ENCODE measurements at regions not wholly inside any gene's neighbourhood (a gene's known extent, or its start where the extent isn't known, plus 50 kb on each side); places are given as distances from the start of the nearest gene placed in this dataset.

DNA sequence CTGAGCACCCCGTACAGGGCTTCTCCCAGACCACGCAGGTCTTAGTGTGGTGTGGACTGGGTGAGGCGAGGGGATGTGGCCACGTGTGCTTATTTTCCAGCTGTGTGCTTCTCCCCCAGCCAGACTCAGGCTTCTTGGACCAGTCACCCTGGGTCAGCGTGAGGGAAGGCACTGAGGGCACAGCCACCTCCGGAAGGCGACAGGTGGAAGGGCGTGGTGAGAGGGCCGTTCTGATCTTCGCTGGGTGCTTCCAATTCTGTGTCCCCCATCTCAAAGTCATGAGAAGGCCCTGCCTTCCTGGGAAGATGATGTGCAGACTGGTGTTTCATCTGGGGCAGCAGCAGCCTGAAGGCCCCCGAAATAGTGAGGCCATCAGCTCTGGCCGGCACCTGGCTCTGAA, 169.7 kb upstream of the MYCN start:
- H3K4me3 ChIP-seq = no peak overlapping the region
- intact Hi-C loops (cut with DNase I; ENCODE audit: low total_unique reads) = no loop called here
- no peak overlapping the region for H3K27ac ChIP-seq
- DNase-seq = no peak
- TF ChIP-seq, protein P1, sequence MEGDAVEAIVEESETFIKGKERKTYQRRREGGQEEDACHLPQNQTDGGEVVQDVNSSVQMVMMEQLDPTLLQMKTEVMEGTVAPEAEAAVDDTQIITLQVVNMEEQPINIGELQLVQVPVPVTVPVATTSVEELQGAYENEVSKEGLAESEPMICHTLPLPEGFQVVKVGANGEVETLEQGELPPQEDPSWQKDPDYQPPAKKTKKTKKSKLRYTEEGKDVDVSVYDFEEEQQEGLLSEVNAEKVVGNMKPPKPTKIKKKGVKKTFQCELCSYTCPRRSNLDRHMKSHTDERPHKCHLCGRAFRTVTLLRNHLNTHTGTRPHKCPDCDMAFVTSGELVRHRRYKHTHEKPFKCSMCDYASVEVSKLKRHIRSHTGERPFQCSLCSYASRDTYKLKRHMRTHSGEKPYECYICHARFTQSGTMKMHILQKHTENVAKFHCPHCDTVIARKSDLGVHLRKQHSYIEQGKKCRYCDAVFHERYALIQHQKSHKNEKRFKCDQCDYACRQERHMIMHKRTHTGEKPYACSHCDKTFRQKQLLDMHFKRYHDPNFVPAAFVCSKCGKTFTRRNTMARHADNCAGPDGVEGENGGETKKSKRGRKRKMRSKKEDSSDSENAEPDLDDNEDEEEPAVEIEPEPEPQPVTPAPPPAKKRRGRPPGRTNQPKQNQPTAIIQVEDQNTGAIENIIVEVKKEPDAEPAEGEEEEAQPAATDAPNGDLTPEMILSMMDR (IDR thresholded peaks at IDR 0.05 in 8 of 11, conservative IDR thresholded peaks at IDR 0.05 in 3 of 11) = no peak
- TF ChIP-seq POLR2A (IDR thresholded peaks at IDR 0.05) (no peak), POLR2AphosphoS5 (IDR thresholded peaks at IDR 0.05) (no peak)
- H3K9me3 ChIP-seq = no peaks in the 10 kb centered on the region
- H3K36me3 ChIP-seq = no peaks in the 10 kb centered on the region
- no peaks in the 10 kb centered on the region for H3K4me1 ChIP-seq
- no peaks in the 10 kb centered on the region for H3K27me3 ChIP-seq (replicated peaks in 1 of 7)
- 74 to 94% (median 92%) methylated on average over 7 to 12 of the region's 12 CpGs for WGBS, 5 donors

DNA sequence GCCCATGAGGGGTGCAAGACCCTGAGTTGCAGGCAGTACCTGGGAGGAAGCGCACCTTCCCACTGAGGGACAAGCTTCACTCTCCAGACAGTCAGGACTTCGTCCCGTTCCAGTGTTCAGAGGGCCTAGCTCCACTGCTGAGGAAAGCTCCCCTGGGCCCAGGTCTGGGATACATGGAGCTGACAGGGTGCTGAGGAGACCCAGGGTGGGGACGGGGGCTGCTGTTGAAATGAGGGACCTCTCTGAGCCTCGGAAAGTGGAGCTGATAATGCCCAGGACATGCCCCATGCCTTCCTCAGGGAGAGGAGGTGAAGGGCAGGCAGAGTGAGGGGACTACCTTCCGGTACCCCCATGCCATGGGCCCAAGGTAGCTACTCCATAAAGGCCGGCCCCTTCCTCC, 169.2 kb upstream of the MYCN start:
- no peak overlapping the region for H3K27ac ChIP-seq
- intact Hi-C loops (cut with DNase I; ENCODE audit: low total_unique reads) = no loop called here
- no peaks in the 10 kb centered on the region for H3K36me3 ChIP-seq
- no peak for DNase-seq
- H3K9me3 ChIP-seq = no peaks in the 10 kb centered on the region
- no peak overlapping the region for H3K4me3 ChIP-seq
- H3K27me3 ChIP-seq (replicated peaks in 1 of 7) = no peaks in the 10 kb centered on the region
- no peaks in the 10 kb centered on the region for H3K4me1 ChIP-seq
- no peak for TF ChIP-seq POLR2AphosphoS5 (IDR thresholded peaks at IDR 0.05)
- TF ChIP-seq, protein P1 (IDR thresholded peaks at IDR 0.05 in 8 of 11, conservative IDR thresholded peaks at IDR 0.05 in 3 of 11) = no peak
- TF ChIP-seq POLR2A (IDR thresholded peaks at IDR 0.05) = no peak
- 87 to 97% (median 92%) methylated on average over 4 to 7 of the region's 7 CpGs for WGBS, 5 donors

DNA sequence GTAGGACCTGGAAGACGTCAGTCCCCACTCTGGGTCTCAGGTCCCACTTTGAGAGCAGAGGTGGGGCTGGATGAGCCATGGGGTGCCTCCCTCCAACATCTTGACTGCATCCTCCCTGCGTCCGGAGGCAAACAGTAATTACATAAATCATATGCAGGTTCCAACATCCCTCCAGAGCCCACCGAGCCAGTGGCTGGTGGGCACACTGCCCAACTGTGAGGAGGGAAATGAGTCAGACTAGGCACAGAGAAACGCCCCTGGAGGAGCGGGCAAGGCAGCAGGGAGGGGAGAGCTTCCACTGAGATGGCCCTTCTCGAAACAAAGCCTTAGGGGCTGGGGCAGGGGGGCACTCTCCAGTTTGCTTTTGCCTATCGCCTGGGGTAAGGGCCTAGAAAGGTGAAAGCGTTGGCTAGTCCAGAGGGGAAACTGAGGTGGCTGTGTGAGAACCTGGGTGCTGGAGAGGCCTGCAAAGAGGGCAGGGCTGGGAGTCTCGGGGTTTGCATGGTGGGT, 168.2 kb upstream of the MYCN start:
- WGBS, 5 donors = 57 to 74% (median 67%) methylated on average over 10 of the region's 10 CpGs

DNA sequence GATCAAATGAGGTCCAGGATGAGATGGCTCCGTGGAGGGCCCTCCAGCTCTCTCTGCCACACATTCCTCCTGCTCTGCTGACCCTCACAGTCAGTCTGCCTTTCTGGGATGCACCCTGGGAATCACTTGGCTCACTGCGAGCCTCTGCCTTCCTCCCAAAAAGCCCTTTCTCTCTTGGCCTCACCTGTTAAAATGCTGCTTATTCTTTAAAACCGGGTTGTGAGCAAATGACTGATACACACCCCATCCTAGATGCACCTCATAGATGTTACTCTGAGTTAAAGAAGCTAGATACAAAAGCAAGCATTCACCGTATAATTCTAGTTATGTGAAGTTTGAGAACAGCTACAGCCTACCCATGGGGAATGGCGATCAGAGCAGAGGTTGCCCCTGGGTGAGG, 167.7 kb upstream of the MYCN start:
- WGBS, 5 donors = 72 to 91% (median 75%) methylated on average over 5 of the region's 5 CpGs
- intact Hi-C loops (cut with DNase I; ENCODE audit: low total_unique reads) = no loop called here
- Histone ChIP-seq H3K4me1 (no peaks in the 10 kb centered on the region), H3K4me3 (no peak overlapping the region), H3K27ac (no peak overlapping the region), H3K27me3 (replicated peaks in 1 of 7) (no peaks in the 10 kb centered on the region), H3K9me3 (no peaks in the 10 kb centered on the region), H3K36me3 (no peaks in the 10 kb centered on the region)
- no peak for DNase-seq
- TF ChIP-seq, protein P1 (IDR thresholded peaks at IDR 0.05 in 8 of 11, conservative IDR thresholded peaks at IDR 0.05 in 3 of 11) = no peak
- TF ChIP-seq POLR2A (IDR thresholded peaks at IDR 0.05) (no peak), POLR2AphosphoS5 (IDR thresholded peaks at IDR 0.05) (no peak)

More for the DNA sequence above, 168.2 kb upstream of the MYCN start:
- Histone ChIP-seq H3K27me3 (replicated peaks in 1 of 7) (no peaks in the 10 kb centered on the region), H3K36me3 (no peaks in the 10 kb centered on the region), H3K4me3 (no peak overlapping the region), H3K9me3 (no peaks in the 10 kb centered on the region), H3K27ac (no peak overlapping the region), H3K4me1 (no peaks in the 10 kb centered on the region)
- no peak for DNase-seq
- TF ChIP-seq POLR2A (IDR thresholded peaks at IDR 0.05) (no peak), POLR2AphosphoS5 (IDR thresholded peaks at IDR 0.05) (no peak)
- TF ChIP-seq, protein P1 (IDR thresholded peaks at IDR 0.05 in 8 of 11, conservative IDR thresholded peaks at IDR 0.05 in 3 of 11) = no peak
- intact Hi-C loops (cut with DNase I; ENCODE audit: low total_unique reads) = no loop called here

All from spleen (tissue), 11 donors.